Esophagus muscularis mucosa (tissue), 4 donors: ENCODE measurements at regions not wholly inside any gene's neighbourhood (a gene's known extent, or its start where the extent isn't known, plus 50 kb on each side); places are given as distances from the start of the nearest gene placed in this dataset.

Experiments used
- CTCF ChIP-seq, 3 experiments: fragments of 200-600 bp in 2 of 3; fragments of 450-650 bp in 1 of 3; sonication (generic) in 2 of 3; IDR thresholded peaks; one replicate each; pipeline ENCODE4 v1.5.1; 2017 to 2019; ENCODE audit warnings: antibody characterized with exemption in 3 of 3, mild to moderate bottlenecking in 2 of 3, moderate library complexity in 1 of 3
- EP300 ChIP-seq: sonication (generic); formaldehyde crosslinking; IDR thresholded peaks from one replicate; pipeline ENCODE4 v1.6.1; 2017; ENCODE audit warnings: antibody characterized with exemption
- POLR2A ChIP-seq: fragments of 450-650 bp; IDR thresholded peaks from one replicate; pipeline ENCODE4 v1.6.1; 2017; ENCODE audit warnings: antibody characterized with exemption, moderate library complexity, mild to moderate bottlenecking, low read depth
- POLR2AphosphoS5 ChIP-seq, 2 donors: sonication (generic); formaldehyde crosslinking; IDR thresholded peaks; one replicate each; pipeline ENCODE4 v1.6.1; 2017; ENCODE audit warnings: antibody characterized with exemption in 2 of 2

- TF ChIP-seq POLR2A (no peak), CTCF (IDR thresholded peaks at IDR 0.05) (no peak), EP300 (no peak), POLR2AphosphoS5 (IDR thresholded peaks at IDR 0.05) (no peak)
Measured at GRCh38 chr6:67252663-67253062, 1382.4 kb upstream of the ADGRB3 start.
